Inferior parietal cortex (tissue), 1 donor: ENCODE measurements at regions not wholly inside any gene's neighbourhood (a gene's known extent, or its start where the extent isn't known, plus 50 kb on each side); places are given as distances from the start of the nearest gene placed in this dataset.

ENCODE experiments used
- DNase-seq: peaks from one replicate; pipeline ENCODE4 v3.0.0-alpha.2; 2016; ENCODE audit errors: extremely low spot score

DNA sequence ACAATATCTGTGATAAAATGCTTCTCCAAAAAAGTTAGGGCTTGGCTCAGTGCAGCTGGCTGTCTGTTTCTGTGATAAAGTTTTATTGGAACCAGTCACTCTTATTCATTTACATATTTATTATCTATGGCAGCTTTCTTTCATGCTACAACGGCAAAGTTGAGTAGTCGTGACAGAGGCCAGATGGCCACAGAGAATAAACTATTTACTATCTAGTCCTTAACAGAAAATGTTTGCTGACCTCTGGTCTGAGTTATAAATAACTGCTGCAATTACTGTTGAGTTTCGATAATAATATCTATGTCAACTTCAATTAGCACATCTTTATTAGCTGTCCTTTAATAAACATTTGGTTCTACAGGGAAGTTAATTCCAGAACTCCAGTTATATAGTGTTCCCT, 180.2 kb upstream of the RUNX1 start:
- DNase-seq = no peak

GRCh38 chr21:35227786-35228185, 178.7 kb upstream of the RUNX1 start:
- no peak for DNase-seq

- DNase-seq = no peak
Measured at GRCh38 chr21:35226968-35227744, 178.1 kb upstream of the RUNX1 start.

GRCh38 chr21:35226328-35226727, 177.2 kb upstream of the RUNX1 start:
- no peak for DNase-seq

GRCh38 chr21:35225573-35225972, 176.5 kb upstream of the RUNX1 start:
- no peak for DNase-seq

DNA sequence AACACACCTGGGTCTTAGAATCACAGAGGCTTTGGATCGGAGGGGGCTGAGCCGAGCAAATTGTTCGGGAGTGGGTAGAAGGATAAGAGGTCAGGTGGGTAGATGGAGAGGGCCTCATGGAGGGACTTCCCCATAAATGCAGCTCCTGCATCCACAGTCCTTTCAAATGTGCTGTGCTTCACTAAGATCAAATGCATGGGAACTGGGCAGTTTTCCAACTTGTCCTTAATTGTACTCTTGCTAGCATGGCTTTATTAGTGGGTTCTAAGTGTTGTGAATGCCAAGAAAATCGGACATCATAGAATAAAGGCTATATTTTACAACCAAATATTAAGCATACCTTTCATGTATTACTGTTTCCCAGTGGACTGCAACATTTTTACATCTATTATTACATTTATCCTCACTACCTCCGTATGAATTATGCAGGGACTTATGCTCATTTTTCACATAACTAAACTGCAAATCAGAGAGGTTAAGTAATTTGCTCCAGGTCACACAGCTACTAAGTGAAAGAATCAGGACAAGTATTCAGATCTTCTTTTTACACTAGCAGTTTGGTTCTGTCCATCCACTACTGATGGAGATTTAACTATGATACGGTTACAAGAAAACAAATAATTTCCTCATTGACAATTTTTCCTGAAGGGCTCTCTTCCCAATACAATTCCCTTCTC, 174.5 kb upstream of the RUNX1 start:
- no peak for DNase-seq

- no peak for DNase-seq
Measured at GRCh38 chr21:35222541-35222941, 173.4 kb upstream of the RUNX1 start.

DNA sequence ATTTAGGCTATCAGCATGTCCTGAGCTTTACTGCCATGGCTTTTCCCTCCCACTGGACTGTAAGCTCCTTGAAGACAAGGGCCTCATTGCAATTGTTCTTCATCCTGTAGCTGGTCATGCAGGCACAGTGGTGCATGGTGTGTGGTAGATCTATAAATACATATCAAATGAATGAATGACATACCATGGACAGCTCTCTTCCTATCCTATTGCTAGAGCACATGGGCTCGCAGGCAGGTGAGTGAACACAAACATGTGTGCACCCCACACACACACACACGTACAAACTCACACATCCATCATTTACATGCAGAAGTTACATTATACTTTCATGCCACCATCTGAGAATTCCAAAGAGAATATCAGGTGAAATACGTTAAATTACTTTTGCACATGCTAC, 172.9 kb upstream of the RUNX1 start:
- no peak for DNase-seq

GRCh38 chr21:35220301-35220700, 171.2 kb upstream of the RUNX1 start:
- no peak for DNase-seq

DNA sequence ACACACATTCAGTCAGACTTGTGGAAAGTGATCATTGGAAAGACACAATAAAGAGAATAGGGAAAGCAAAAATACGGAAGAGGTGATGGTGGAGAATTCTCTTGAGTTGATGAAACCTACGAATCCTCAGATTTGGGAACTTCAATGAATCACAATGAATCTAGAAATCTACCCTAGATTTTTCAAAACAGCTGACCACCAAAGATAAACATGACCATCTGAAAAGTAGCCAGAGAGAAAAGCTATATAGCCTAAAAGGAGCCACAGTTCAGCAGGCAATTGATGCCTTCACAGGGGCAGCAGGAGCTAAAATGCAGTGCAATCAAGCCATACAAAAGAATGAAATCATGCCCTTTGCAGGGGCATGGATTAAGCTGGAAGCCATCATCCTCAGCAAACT, 170.6 kb upstream of the RUNX1 start:
- DNase-seq = no peak

- DNase-seq = no peak
Measured at GRCh38 chr21:35219291-35219690, 170.2 kb upstream of the RUNX1 start.

- no peak for DNase-seq
Measured at GRCh38 chr21:35217504-35218060, 168.5 kb upstream of the RUNX1 start.

DNA sequence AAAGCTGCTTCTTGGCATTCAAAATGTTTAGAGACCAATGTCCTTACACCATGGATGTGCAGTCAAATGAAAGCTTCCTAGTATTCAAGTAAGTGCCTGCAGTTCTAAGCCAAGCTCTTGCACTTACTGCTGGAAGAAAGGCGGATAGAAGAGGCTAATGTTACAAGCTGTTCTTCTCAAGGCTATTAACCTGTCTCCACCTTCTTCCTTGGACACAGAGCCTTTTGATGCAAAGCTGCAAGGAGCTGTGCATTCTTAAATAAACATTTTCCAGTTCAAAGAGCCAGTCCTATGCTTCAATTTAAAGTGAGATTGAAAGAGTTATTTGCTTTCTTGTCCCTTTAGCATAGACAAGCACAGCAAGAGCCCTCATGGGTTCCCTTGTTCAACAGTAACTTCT, 167.9 kb upstream of the RUNX1 start:
- no peak for DNase-seq

GRCh38 chr21:35215870-35216269, 166.8 kb upstream of the RUNX1 start:
- DNase-seq = no peak

DNA sequence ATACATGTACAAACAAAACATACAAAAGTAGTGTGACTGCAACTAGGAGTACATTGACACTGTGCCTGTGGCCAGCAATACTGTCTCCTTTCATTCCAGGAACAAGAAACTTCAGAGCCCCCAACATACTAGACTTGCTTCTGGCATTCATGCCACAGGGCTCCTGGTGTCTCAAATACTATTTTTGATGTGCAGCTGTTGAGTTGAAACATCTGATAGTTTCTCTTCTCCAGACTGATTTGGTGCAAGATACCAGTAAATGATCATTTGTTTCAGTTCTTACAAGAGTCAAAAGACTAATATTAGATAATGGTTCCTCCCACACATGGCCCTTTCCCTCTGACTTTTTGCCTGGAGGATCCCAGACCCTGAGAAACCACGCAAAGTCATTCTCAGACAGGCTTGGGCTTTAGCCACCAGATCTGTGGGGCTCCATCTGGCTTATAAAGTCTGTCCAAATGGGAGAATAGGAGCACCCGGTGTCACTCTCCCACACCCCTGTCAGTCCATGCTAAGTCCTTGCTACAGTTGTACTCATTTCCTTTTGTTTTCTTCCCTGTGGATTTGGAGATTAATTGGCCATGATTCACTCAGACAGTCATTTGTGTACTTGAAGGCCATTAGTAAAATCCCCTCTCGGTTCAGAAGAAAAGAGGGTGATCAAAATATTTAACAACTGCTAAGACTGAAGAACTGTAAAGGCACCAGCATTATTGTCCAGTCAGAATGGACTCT, 163.5 kb upstream of the RUNX1 start:
- no peak for DNase-seq

GRCh38 chr21:35211782-35212181, 162.7 kb upstream of the RUNX1 start:
- DNase-seq = no peak

- no peak for DNase-seq
Measured at GRCh38 chr21:35210093-35210492, 161.0 kb upstream of the RUNX1 start.

- DNase-seq = no peak
Measured at GRCh38 chr21:35208810-35209517, 159.9 kb upstream of the RUNX1 start.

DNA sequence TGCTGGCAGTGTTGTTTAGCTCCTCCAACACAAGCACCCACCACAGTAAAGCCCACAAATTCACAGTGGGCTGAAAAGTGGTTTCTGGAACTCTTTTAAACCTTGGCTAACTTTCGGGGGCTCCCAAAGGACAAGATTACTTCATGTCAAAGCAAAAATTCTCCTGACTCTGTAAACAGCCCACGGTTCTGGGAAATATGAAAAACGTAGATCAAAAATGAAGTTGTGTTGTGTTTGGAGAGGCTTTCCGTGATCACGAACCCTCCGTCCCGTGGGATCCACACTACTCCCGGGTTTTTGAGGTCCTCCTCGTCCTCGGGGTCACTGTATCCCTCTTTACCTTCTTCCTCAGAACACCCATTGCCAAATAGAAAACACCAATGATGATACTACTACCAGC, 159.0 kb upstream of the RUNX1 start:
- DNase-seq = no peak

GRCh38 chr21:35207322-35207721, 158.2 kb upstream of the RUNX1 start:
- no peak for DNase-seq

GRCh38 chr21:35206141-35207125, 157.3 kb upstream of the RUNX1 start:
- DNase-seq = peak; percentile 9
